ENCODE measurements at regions not wholly inside any gene's neighbourhood (a gene's known extent, or its start where the extent isn't known, plus 50 kb on each side); places are given as distances from the start of the nearest gene placed in this dataset.

GRCh38 chr3:86221601-86222000 lies 769.3 kb downstream of the VGLL3 start:
- TF ChIP-seq EZH2 (IDR thresholded peaks at IDR 0.05; ENCODE audit: insufficient read depth, poor library complexity, severe bottlenecking) = no peak
- TF ChIP-seq EZH2phosphoT487 (IDR thresholded peaks at IDR 0.05; ENCODE audit: insufficient read depth, low read depth) = no peak

Measured in GM23248 (cell line).